HG02981 (cell line): ENCODE measurements at regions not wholly inside any gene's neighbourhood (a gene's known extent, or its start where the extent isn't known, plus 50 kb on each side); places are given as distances from the start of the nearest gene placed in this dataset.

Experiments
- ATAC-seq: cut with Tn5 transposase; IDR thresholded peaks from one replicate; pipeline ENCODE4 v1.9.1; 2021; ENCODE audit warnings: mild to moderate bottlenecking, moderate library complexity; ENCODE audit not compliant: unreplicated experiment

DNA sequence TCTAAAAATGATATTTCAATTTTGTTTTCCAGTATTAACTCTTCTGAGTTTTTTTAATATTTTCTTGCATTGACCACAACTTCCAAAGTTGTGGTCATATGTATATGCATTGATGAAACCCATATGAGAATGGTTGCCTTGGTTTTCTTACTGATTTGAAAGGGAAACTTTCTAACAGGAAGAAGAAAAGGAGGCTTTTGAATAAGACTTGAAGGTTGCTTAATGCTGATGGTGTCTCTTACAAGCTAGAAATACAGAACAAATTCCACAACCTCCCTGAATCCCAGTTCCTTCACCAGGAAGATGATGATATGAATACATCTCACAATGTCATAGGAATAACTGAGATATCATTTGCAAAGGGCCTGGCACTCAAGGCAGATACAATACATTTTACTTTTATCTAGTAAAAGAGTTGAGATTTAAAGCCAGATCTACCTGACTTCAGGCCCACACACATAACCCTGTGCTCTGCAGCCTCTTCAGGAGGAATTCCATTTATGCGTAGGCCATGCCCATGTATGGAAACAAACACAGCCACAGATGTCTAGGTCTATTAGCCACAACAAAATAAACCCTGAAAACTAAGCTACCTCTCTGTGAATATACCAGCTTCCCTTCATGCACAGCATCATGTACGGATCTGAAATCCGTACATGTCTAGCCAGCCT, 165.4 kb upstream of the PLEKHG7 start:
- peak; percentile 35 for ATAC-seq

DNA sequence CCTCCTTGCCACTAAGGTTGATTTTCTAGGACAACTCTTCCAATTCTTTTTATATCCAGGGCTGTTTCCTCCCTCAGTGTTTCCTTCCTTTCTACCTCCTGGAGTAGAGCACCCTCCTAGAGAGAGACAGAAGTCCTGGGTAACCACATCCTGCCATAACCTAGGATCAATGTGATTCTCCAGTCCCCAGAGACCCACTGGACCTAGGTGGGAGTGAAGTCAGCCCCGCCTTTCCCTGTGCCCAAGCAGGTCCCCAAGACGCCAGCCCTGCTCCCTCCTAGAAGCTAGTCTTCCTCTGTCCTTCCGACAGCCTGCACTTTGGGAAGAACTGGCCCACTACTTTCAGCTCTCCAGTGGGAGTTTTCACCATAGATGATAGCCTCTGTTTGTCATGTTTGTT, 166.8 kb upstream of the PLEKHG7 start:
- no peak for ATAC-seq

DNA sequence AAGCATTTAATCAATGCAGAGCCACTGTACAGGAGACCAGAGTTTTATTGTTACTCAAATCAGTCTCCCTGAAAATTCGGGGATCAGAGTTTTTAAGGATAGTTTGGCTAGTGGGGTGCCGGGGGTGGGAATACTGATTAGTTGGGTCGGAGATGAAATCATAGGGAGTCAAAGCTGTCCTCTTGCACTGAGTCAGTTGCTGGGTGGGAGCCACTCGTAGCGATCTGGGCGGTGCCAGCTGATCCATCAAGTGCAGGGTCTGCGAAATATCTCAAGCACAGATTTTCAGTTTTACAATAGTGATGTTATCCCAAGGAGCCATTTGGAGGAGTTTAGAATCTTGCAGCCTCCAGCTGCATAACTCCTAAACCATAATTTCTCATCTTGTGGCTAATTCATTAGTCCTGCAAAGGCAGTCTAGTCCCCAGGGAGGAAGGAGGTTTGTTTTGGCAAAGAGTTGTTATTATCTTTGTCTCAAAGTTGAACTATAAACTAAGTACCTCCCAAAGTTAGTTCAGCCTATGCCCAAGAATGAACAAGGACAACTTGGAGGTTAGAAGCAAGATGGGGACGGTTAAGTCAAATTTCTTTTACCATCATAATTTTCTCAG, 169.4 kb upstream of the PLEKHG7 start:
- no peak for ATAC-seq

- ATAC-seq = no peak
These were observed 172.1 kb upstream of the PLEKHG7 start for GRCh38 chr12:92530706-92531105.

DNA sequence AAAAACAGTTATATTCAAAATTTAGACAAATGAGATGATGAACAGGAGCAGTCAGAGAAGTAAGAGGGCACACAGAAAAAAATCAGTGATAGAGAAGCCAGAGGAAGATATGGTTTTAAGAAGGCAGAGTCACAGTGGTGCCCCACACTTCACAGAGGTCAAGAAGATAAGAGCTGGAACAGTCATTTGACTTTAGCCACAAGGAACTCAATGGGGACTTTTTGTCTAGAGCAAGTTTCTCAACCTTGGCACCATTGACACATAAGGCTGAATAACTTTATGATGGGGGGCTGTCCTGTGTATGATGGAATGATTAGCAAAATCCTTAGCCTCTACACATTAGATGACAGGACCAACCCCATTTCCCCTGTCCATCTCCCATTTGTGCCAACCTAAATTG, 172.8 kb upstream of the PLEKHG7 start:
- peak; percentile 55 for ATAC-seq

DNA sequence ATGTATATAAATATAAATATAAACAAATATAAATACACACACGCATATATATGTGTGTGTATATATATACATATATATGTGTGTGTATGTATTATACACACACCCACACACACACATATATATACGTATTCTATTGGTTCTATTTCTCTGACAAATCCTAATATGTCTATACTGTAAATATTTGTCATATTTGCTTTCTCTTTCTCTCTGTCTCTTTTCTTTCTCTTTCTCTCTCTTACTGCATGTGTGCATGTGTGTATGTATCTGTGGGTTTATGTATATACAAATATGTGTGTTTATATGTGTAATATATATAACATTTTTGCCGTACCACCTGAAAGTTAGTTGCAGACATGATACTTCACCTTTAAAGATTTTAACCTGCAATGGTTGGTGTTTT, 174.2 kb upstream of the PLEKHG7 start:
- ATAC-seq = no peak

GRCh38 chr12:92528097-92528496, 174.7 kb upstream of the PLEKHG7 start:
- ATAC-seq = no peak

GRCh38 chr12:92524489-92524888, 178.3 kb upstream of the PLEKHG7 start:
- no peak for ATAC-seq

DNA sequence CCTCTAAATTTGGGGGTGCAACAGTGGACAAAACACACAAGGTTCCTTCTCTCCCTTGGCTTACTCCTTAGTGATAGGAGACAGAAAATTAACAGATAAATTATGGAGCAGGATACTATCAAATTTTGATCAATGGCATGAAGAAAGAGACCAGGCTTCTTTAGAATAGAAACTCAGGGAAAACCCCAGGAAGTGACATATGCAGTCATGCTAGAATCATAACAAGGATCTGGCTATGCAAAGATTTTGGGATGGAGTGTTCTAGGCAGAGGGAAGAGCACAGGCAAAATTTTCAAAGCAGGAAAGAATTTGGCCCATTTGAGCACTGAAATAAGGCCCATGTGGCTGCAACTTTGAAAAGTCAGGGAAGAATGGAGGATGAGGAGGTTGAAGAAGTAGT, 182.3 kb upstream of the PLEKHG7 start:
- no peak for ATAC-seq

DNA sequence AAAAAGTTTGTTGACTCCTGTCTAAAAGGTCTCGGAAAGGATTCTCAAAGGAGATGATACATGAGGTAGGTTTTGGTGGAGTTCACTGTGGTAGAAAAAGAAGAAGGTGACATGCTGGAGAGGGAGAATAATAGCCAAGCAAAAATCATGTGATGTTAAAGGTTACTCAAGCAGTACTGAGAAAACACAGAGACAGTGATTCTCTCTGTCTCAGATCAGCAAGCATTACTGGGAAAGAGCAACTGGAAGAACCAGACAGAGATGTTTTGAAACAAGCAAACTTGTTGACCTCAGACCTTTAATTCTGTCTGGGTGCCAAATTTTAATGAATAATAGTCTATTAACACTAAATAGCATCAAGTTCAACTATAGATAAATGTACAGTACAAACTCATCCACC, 183.5 kb upstream of the PLEKHG7 start:
- ATAC-seq = no peak

DNA sequence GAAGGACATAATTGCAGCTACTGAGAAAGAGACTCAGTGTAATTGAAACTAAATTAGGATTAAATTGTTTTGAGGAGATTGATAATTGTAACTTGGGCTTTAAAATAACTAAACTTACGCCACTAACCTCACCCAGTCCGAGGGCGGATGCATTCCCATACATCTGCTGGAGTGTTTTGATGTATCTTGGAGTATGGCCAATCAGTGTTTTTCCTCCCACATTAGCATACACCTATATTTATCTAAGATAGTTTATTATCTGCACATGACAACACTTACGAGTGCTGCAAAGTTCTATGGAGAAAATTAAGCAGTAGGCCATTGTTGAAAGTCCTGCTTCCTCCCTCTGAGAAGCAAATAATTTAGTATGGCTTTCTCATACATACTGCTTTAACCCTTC, 184.7 kb upstream of the PLEKHG7 start:
- no peak for ATAC-seq

GRCh38 chr12:92516277-92516600, 186.6 kb upstream of the PLEKHG7 start:
- ATAC-seq = no peak

- no peak for ATAC-seq
These were observed 189.5 kb upstream of the PLEKHG7 start for GRCh38 chr12:92513231-92513730.

DNA sequence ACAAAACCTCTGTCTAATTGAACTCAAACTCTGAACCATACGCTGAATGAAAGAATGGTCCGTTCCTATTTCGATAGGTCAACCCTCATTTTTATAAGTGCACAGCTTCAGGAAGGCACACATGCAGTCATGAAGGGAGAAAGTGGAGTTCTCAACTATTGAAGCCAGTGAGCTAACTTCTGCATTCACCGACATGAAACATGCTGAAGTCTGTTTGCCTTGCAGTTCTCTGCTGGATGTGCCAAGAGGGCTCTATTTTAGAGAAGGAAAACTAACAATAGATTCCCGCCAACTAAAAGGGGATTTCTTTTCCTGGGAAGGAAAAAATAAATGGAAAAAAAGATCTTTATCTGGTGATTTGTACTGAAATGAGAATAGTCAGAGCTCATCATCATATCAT, 191.0 kb upstream of the PLEKHG7 start:
- no peak for ATAC-seq

DNA sequence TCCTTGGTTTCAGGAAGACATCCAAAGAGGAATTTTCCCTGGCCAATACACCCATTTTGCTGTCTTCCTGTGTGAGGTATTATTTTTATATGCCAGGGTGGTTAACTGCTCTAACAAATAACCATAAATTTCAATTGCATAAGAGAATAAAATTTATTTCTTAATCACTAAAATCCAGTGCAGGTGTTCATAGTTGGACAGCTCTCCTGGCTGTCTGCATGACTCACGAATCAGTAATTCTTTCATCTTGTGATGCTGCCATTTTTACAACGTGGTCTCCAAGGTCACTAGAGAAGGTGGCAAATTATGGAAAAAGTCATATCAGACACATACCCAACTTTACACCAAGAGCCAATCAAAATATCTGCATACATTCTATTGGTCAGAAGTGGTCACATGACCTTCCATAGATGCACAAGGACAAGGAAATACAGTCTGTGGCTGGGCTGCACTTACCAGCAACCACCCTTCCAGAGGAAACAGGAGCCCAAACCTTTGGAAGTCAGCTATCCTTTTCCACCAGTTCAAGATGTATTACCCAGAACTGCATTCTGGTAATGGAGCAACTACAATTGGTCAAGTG, 193.5 kb upstream of the PLEKHG7 start:
- ATAC-seq = no peak

DNA sequence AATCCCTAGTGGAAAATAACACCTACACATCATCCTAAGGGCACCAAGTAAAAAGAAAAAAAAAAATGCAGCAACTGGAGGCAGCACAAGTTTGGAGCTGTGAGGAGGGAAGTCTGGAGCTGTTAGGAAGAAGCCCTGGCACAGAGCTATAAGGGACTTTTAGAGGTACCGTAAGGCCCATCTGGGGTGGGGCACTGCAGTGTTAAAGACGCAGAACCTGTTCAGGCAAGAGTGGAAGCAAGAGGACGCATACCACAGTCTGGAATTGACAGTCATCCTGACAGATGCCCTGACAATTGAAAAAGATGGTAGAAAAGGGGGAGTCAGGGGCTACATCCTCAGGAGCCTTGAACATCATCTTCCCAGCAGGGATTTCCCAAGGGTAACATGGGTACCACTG, 195.9 kb upstream of the PLEKHG7 start:
- no peak for ATAC-seq

DNA sequence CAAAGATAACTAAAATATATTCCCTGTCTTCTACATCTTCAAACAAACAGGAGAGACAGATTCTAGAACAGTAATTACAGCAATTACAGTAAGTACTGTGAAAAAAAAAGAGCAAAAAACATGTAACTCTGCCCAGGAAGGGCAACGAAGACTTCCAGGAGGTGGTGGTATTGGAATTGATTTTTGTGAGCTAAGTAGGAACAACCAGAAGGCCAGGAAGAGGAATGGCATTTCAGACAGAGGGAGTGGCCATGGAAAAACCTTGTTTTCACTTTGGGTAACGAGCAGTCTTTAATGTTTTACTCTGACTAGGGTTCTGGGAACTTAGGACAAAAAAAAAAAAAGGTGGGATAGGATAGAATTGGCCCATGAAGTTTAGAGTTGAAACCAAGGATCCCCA, 196.3 kb upstream of the PLEKHG7 start:
- ATAC-seq = no peak

GRCh38 chr12:92505254-92506231, 197.2 kb upstream of the PLEKHG7 start:
- no peak for ATAC-seq

GRCh38 chr12:92504594-92504981, 198.2 kb upstream of the PLEKHG7 start:
- ATAC-seq = no peak

- no peak for ATAC-seq
These were observed 198.7 kb upstream of the PLEKHG7 start for GRCh38 chr12:92503971-92504593.
